NCI-H748 (cell line): ENCODE measurements at regions not wholly inside any gene's neighbourhood (a gene's known extent, or its start where the extent isn't known, plus 50 kb on each side); places are given as distances from the start of the nearest gene placed in this dataset.
A peak's percentile ranks its signal among the peaks of the same experiment; 100 is the strongest.

Experiments
- DNase-seq: peaks from one replicate; lab custom pipeline; 2025; ENCODE audit not compliant: unreplicated experiment; lab: John Stamatoyannopoulos, UW

GRCh38 chr2:102950371-102950946 lies 188.6 kb downstream of the TMEM182 start:
- no peak for DNase-seq

GRCh38 chr2:102951249-102951648 lies 189.4 kb downstream of the TMEM182 start:
- no peak for DNase-seq

GRCh38 chr2:102967451-102967850 lies 205.6 kb downstream of the TMEM182 start:
- no peak for DNase-seq

- no peak for DNase-seq
Measured at GRCh38 chr2:102968375-102968774, 206.5 kb downstream of the TMEM182 start.

GRCh38 chr2:102971701-102972100 lies 209.9 kb downstream of the TMEM182 start:
- DNase-seq = no peak

- DNase-seq = peak; percentile 55
Measured at GRCh38 chr2:102975996-102976975, 214.5 kb downstream of the TMEM182 start.

GRCh38 chr2:102977426-102978090 lies 215.7 kb downstream of the TMEM182 start:
- DNase-seq = no peak

GRCh38 chr2:102978091-102978490 lies 216.3 kb downstream of the TMEM182 start:
- no peak for DNase-seq

- DNase-seq = peak; percentile 6
Measured at GRCh38 chr2:102979429-102979828, 217.6 kb downstream of the TMEM182 start.

GRCh38 chr2:102983786-102984185 lies 222.0 kb downstream of the TMEM182 start:
- DNase-seq = no peak

- DNase-seq = no peak
Measured at GRCh38 chr2:102986826-102987490, 225.1 kb downstream of the TMEM182 start.

GRCh38 chr2:102992607-102993006 lies 230.8 kb downstream of the TMEM182 start:
- no peak for DNase-seq

GRCh38 chr2:102999958-103000357 lies 238.1 kb downstream of the TMEM182 start:
- no peak for DNase-seq

GRCh38 chr2:103002954-103003353 lies 241.1 kb downstream of the TMEM182 start:
- DNase-seq = peak; percentile 0

GRCh38 chr2:103003750-103004260 lies 242.0 kb downstream of the TMEM182 start:
- DNase-seq = no peak

- DNase-seq = no peak
Measured at GRCh38 chr2:103004426-103004942, 242.7 kb downstream of the TMEM182 start.

- no peak for DNase-seq
Measured at GRCh38 chr2:103005393-103005792, 243.6 kb downstream of the TMEM182 start.

GRCh38 chr2:103007086-103007485 lies 245.3 kb downstream of the TMEM182 start:
- DNase-seq = no peak

GRCh38 chr2:103008586-103008985 lies 246.8 kb downstream of the TMEM182 start:
- no peak for DNase-seq

- no peak for DNase-seq
Measured at GRCh38 chr2:103009871-103010270, 248.0 kb downstream of the TMEM182 start.

GRCh38 chr2:103010306-103010705 lies 248.5 kb downstream of the TMEM182 start:
- no peak for DNase-seq
